HG02943 (cell line): ENCODE measurements at regions not wholly inside any gene's neighbourhood (a gene's known extent, or its start where the extent isn't known, plus 50 kb on each side); places are given as distances from the start of the nearest gene placed in this dataset.
"Not testable (repeated sequence)": the region's sequence is repeated elsewhere in the genome, so short reads cannot be mapped to it uniquely, and the experiment has no call there.

Source experiments
- ATAC-seq: cut with Tn5 transposase; IDR thresholded peaks from one replicate; pipeline ENCODE4 v1.9.1; 2021; ENCODE audit warnings: mild to moderate bottlenecking, low read depth, moderate library complexity; ENCODE audit not compliant: unreplicated experiment

DNA sequence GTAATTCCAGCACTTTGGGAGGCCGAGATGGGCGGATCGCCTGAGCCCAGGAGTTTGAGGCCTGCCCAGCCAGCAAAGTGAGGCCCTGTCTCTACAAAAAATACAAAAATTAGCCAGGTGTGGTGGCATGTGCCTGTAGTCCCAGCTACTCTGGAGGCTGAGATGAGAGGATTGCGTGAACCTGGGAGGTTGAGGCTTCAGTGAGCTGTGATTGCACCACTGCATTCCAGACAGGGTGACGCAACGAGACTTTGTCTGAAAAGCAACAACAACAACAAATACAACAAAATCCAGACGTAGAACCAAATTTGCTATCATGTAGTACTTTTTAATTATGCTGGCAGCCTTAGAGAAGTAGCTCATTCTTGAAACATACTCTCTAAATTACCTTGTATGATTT lies 277.1 kb downstream of the KLF5 start:
- no peak for ATAC-seq

DNA sequence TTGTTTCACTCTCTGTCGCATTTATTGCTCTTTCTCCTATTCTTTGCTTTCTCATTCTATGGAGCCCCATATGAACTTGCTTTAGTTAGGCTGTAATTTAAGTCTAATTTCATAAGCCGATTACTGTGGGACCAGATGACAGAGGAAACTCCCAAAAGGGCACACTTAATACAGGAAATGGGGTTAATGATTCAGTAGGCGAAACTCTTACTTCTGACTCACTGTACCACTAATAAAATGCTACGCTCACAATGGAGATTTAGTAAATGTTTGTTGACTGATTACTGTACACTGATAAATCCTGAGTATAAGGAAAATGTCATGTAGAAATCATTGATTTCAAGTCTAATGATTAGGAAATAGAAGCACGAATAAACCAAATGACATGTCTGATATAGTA lies 276.4 kb downstream of the KLF5 start:
- peak; percentile 100 for ATAC-seq

DNA sequence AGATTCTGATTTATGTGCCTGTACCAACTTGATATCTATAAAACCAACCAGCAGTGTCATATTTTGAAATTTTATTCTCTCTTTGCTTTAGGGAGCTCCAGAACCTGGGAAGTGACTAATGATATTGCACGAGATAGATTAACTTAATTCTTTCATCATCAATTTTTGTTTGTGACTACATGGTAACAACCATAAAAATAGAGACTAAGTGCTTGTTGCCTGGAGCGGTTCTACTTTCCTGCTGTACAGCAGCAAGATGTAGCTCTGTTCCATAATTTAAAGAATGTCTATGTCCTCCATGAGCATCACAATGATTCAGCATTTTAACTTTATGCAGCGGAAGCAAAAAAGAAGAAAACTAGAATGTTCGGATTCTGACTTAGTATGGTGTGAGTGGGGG lies 275.6 kb downstream of the KLF5 start:
- no peak for ATAC-seq

DNA sequence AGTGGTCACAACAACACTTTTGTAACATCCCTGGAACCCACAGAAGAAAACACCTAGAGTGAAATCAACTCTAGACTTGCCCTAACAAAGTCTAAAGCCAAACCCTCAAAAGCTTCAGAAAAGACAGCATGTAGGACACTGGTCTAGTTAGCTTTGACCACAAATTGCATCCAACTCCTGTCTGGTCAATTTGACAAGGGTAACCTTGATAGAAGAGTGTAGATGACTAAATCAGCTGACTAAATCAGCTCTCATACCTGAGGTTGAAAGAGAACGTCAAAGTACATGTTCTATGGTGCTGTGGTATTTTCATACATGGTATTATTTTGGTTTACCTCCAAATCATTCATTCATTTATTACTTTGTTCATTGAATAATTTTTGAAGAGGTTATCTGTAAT lies 272.8 kb downstream of the KLF5 start:
- ATAC-seq: no peak

DNA sequence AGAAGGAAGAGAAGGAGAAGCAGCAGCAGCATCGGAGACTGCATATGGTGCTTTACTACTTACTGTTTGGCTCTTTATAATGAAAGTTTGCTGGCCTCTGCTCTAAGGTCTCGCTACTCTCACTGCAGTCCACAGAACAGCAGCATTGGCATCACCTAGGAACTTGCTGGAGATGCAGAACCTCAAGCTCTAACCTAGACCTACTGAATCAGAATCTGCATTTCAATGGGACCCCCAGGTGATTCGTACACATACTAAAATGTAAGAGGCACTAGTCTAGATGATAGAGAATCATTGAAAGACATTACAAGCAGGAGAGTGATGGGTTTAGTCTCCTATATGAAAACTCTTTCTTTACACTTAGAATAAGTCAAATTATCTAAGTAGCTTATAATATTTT lies 270.6 kb downstream of the KLF5 start:
- no peak for ATAC-seq

DNA sequence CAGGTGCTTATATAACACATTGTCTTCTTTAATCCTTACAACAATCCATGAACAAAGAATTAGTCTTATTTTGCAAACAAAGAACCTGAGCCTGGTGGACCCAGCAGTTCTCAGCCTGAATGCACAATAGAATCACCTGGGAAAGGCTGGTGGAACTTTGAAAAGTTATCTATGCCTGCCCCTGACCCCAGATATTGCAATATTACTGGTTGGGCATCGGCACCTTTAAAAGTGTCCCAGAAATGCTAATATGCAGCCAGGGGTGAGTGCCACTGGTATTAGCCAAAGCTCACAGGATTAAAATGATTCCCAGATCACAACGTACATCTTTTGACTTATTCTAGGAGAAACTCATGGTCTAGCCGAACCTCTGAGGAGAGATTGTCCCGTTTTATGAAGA lies 268.8 kb downstream of the KLF5 start:
- ATAC-seq: no peak

DNA sequence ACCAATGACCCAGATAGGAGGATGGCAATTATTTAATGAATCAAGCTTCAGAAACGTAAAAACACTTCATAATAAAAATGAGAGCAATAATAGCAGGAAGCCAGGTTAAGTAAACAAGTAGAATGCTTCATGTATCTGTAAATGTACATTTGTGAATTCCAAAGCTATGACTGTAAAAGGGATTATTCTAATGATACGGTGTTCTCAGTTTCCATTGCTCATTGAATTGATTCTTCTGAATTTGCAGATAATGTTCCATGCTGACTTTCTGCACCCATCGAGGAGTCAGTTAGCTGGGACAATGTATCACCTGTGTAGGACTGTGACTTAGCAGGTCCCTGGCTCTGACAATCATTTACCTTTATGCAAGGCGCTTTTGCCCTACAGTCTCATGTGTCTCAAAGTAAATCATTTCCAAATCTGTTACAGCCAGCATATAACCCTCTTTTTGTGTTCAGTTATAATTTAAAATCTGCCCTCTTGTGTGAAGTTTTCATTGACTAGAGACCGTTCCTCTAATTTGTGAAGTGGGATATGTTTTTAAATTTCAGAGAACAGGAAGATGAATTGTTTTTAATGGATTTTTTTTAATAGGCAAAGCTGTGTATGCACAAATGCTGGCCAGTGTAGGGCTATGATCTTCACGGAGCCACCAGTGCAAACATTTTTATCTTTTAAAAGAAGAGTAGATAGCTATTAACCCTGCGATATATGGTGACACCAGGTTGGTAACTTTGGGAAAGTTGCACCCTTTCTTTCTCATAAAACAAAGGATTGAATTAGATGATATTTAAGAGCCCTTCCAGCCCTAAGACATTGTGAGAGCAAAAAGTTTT lies 267.1 kb downstream of the KLF5 start:
- ATAC-seq: peak; percentile 95

DNA sequence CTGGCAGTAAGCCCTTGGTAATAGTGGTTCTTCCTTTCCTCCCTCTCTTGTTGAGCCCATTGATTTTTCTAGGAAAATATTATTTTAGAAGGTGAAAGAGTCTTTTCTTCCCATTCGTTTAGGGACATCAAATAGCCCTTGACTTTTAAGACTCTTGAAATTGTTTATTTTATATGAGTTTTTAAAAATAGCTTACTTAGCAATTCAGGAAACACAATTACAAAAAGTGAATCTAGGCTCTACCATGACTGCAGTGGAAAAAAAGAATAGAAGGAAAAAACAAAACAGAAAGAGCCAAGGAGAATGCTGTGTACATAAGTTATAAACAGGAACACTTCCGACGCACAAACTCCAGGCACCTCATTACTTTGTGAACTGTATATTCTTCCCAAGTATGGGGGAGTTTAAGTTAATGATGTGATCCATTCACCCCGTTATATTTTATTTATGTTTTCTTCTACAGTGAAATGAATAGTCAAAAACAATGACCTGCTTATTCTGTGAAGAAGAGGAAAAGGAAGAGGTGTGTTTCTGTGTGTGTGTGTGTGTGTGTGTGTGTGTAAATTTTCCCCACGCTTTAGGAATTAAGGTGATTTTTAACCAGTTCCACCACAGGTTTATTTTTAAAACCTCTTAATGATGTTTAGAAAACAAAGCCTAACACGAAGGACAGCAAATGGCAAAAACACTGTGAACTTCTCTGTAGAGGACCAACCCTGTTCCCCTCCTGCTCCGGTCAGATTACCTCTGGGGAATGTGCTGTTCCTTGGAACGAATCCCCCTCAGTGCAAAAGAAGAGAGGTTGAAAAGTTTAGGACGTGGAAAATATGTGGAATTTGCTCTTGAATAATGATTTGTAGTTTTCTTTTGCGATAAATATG lies 266.3 kb downstream of the KLF5 start:
- ATAC-seq: no peak

DNA sequence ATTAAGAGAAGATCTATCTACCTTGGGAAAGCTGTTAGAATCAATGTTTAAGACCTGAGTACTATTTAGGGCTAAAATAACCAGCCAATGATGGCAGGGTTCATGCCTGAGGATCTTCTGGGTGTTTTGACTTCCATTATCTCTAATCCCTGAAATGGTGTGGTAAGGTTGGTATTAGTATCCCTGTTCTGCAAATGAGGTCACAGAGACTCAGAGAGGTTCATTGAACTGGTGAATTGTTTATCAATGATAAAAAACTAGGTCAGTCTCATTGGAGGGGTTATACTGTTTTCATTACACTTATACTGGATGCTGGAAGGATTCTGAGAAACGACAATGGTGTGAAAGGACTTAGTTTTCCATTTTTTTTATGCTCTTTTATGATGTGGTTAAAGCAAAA lies 264.8 kb downstream of the KLF5 start:
- no peak for ATAC-seq

DNA sequence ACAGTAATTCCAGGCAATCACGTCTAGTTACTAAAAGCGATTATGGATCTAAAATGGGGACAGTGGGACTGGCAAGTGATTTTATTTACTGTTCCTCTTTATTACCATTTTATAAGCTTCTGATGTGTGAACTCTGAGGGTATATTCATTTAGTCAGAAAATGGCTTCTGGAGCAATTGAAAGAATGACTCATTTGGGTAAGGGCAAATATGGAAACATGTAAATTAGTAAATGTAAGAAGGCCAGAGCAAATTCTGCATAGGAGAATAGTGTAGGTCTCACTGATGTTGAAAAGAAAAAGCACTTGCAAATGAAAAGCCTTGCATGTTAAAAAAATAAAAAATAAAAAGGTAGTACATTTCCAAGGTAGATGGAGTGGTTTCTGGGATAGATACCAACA lies 262.2 kb downstream of the KLF5 start:
- no peak for ATAC-seq

DNA sequence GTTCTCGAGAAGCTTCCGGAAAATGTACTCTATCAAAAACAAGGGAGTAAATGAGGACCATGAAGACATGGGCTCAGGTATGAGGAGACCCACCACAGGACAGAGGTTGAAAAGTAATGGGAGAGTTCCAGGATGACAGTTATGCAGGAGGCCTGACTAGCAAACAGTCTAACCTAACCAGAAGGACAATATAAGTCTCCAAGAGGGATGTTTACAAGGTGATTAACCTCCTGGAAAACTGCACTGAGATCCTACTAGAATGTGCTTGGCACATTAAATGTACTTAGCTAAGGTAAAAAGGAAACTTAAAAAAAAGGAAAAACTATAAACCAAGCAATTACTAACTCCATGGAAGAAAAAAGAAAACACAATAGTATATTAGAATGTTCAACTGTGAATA lies 258.3 kb downstream of the KLF5 start:
- ATAC-seq: no peak

DNA sequence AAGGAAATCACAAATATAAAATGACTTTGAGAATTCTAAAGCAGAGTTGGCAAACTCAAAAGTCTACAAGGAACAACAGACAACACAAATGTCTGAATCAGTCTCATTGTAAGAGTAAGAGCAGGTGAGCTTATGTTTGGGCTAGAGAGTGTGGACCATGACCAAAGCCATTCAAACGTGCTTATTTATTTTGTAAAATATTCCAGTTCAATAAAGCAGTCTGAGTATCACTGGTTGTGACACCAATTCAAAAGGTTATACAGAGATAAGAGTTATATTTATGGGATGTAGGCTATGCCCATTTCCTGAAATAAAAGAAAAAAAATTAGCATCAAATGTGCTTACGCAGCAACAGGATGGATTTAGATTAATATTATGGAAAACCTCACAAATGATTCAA lies 251.6 kb downstream of the KLF5 start:
- no peak for ATAC-seq

DNA sequence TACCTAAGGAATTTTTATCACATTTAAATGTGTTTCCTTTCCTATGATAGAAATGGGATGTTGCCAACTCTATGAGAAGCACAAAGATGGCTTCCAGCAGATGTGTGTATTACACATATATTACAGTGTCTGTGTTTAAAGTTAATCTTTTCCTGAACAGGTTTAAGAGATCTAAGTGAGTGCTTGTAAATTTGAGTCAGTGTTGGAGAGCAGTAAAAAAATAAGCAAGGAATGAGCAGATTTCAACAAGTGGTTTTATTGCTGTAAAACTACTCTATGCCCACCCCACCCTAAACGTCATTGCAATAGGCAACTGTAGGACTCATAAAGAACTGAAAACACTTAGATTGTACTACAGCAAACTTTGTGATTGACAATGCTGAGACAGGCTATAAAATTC lies 248.7 kb downstream of the KLF5 start:
- ATAC-seq: no peak

DNA sequence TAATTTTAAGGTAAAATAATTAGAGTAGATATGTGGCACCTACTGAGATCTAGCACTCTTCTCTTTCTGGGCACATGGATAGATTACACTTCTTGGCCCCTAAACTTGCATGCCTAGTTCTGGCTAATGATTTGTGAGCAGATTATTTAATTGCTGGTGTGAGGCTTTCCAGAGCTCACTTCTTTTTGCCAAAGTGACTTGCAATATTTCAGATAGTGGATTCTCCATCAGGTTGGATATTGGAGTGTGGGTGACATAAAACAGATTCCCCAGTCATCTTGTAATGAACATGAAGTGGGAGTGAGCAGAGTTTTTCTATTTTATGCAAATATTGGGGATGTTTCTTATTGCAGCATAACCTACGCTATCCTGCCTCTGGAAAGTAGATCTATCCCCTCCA lies 247.9 kb downstream of the KLF5 start:
- ATAC-seq: no peak

DNA sequence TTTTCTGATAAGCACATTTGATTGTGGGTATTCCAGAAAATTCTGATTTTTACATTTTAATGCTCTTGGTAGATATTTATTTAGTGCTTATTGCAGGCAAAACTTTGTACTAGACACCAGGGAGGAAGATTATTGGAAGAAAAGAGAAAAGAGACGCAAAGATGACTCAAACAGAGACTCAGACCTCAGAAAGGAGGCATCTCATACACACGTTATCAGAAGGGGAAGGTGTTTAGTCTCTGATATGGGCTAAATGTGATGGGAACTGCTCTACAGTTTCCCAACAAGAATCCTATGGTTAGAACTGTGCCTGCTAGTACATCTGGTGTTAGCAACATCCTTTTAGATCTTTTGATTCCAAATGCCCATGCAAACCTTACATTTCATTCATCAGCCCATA lies 245.6 kb downstream of the KLF5 start:
- ATAC-seq: no peak

DNA sequence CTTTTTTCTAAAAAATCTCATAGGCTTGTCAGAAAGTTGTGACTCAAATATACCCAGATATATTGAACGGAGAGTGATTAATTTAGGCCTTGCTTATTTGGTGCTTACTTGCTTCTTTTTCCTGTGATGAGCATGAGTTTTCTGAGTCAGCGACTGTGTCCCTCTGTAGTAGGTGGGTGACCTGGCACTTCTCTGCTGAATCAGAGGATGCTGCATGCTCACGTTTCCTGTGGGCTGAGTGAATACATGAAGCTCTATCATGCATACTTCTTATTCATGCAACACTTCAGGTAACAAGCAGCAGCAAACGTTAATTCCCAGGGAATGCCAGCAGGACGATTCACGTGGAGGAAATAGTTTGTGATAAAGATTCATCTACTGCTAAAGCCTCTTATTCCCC lies 245.0 kb downstream of the KLF5 start:
- no peak for ATAC-seq

DNA sequence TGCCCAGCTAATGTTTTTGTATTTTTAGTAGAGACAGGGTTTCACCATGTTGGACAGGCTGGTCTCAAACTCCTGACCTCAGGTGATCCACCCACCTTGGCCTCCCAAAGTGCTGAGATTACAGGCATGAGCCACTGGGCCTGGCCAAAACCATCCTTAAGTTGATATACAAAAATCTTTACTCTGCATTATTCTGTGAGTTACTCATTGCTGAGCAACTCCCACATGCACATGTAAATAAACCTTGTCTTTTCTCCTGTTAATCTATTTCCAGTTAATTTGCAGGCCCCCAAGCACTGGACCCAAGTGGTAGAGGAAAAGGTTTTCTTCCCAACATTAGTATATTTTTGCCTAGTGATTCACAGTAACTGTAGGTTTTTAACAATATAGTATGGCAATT lies 242.8 kb downstream of the KLF5 start:
- ATAC-seq: not testable (repeated sequence)

DNA sequence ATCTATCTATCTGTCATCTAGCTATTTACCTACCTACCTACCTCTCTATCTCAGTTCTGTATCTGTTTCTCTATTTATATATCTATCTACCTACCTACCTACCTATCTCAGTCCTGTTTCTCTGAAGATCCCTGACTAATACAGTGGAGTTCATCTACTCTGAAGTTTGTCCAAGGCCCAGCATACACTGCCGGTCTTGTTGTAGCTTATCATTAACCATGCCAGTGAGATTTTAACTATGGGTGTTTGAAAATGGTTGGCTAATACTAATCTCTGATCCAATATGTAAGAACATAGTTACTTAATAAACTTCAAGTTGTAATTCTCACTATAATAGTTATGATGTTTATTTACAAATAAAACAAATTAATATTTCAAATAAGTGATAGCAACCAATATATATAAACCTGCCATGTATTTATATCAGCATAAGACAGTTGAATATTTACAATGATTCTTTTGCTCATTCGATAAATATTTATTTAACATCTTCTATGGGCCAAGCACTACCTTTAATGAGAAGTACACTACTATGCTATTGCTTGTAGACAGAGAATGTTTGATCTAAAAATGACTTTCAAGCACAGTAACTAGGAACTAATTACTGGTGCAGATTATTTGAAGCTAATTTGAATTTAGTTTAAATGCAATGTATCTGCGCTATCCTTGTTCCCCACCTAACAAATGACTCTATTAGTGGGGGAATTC lies 242.1 kb downstream of the KLF5 start:
- ATAC-seq: no peak

DNA sequence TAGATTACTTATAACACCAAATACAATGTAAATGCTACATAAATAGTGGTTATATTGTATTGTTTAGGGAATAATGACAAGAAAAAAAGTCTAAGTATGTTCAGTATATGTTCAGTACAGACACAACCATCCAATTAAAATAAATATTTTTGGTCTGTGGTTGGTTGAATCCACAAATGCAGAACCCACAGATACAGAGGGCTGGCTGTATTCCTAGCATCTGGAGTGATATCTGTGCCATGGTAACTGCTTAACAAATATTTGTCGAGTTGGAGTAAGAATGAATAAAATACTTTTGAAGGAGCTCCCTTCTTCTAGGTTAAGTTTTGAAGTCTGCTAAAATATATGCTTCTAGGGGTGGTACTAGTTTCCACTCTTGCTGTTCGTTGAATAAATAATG lies 241.0 kb downstream of the KLF5 start:
- no peak for ATAC-seq

DNA sequence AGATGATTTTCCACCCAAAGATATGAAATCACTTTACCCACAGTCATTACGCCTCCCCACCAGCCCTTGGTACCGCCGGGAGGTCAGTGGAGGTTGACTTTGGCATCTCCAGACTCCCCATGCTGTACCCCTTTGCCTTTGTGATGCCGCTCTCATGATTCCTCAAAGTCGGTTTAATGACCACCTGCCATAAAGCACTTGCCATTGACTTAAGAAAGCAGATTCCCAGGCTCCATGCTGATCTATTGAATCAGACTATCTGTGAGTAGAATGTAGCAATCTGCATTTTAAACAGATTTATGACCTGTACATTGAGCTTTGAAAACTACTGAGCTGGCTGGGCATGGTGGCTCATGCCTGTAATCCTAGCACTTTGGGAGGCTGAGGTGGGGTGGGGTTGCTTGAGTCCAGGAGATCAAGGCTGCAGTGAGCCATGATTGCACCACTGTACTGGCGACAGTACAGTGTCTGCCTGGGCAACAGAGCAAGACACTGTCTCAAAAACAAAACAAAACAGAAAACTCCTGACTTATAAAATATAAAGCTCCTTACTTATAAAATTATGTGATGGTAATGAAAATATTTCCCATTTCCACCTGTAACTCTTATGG lies 235.2 kb downstream of the KLF5 start:
- no peak for ATAC-seq

DNA sequence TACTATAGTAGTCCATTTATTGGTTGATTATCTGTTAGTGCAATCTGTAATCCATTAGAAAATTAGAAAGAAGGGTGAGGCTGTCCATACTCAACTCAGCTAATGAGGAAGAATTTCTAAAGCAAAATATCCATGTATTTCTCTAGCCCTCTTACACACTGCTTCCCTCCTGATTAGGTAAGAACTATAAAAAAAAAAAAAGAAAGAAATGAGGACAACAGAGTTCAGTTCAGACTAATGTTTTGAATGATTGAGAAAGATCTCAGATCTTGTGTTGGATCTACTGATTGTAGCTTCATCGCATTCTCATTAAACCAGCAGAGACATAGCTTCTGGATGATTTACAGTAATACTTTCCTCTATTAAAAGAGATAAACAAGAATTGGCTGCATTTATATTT lies 233.3 kb downstream of the KLF5 start:
- ATAC-seq: no peak
